Osteocyte (in vitro differentiated cells): ENCODE measurements at regions not wholly inside any gene's neighbourhood (a gene's known extent, or its start where the extent isn't known, plus 50 kb on each side); places are given as distances from the start of the nearest gene placed in this dataset.

Experiments
- DNase-seq: peaks from one replicate; pipeline ENCODE4 v3.0.0; 2021; ENCODE audit warnings: mixed read lengths; ENCODE audit not compliant: unreplicated experiment; ENCODE audit errors: extremely low spot score
- H3K27ac Mint-ChIP-seq: one replicate; pipeline ENCODE4 v1.8.0; 2021; ENCODE audit warnings: mild to moderate bottlenecking, mixed read lengths; ENCODE audit not compliant: unreplicated experiment
- H3K27me3 Mint-ChIP-seq: one replicate; pipeline ENCODE4 v1.8.0; 2021; ENCODE audit warnings: mixed read lengths; ENCODE audit not compliant: unreplicated experiment
- H3K36me3 Mint-ChIP-seq: one replicate; pipeline ENCODE4 v1.8.0; 2021; ENCODE audit warnings: mixed read lengths; ENCODE audit not compliant: unreplicated experiment
- H3K4me1 Mint-ChIP-seq: one replicate; pipeline ENCODE4 v1.8.0; 2021; ENCODE audit warnings: mixed read lengths; ENCODE audit not compliant: unreplicated experiment
- H3K4me3 Mint-ChIP-seq: one replicate; pipeline ENCODE4 v1.8.0; 2021; ENCODE audit warnings: mild to moderate bottlenecking, moderate library complexity, mixed read lengths; ENCODE audit not compliant: unreplicated experiment
- H3K9me3 Mint-ChIP-seq: one replicate; pipeline ENCODE4 v1.8.0; 2021; ENCODE audit warnings: mixed read lengths; ENCODE audit not compliant: unreplicated experiment
- CTCF ChIP-seq: fragments of 200-600 bp; sonication (generic); IDR thresholded peaks from 2 replicates; pipeline ENCODE4 v1.5.0; 2021; ENCODE audit warnings: antibody characterized with exemption, mild to moderate bottlenecking, moderate library complexity

- no peak for TF ChIP-seq CTCF
- Mint-ChIP-seq H3K4me1 (no peaks in the 10 kb centered on the region), H3K36me3 (no peaks in the 10 kb centered on the region), H3K27ac (no peak overlapping the region), H3K27me3 (no peaks in the 10 kb centered on the region), H3K4me3 (no peak overlapping the region), H3K9me3 (peaks cover 5% of the 10 kb centered on the region)
- no peak for DNase-seq
Observed at GRCh38 chr15:61474796-61475195, 245.7 kb upstream of the RORA start.

GRCh38 chr15:61467823-61468222, 238.7 kb upstream of the RORA start:
- no peak for TF ChIP-seq CTCF

GRCh38 chr15:61459785-61460707, 230.9 kb upstream of the RORA start:
- Mint-ChIP-seq H3K27me3 (peaks cover 1% of the 10 kb centered on the region), H3K4me3 (no peak overlapping the region), H3K36me3 (no peaks in the 10 kb centered on the region), H3K9me3 (no peaks in the 10 kb centered on the region), H3K4me1 (no peaks in the 10 kb centered on the region), H3K27ac (no peak overlapping the region)
- DNase-seq = no peak
- TF ChIP-seq CTCF = no peak

More at GRCh38 chr15:61467823-61468222, 238.7 kb upstream of the RORA start:
- H3K27ac Mint-ChIP-seq = no peak overlapping the region
- peaks cover 7% of the 10 kb centered on the region for H3K27me3 Mint-ChIP-seq
- H3K4me3 Mint-ChIP-seq = no peak overlapping the region
- no peaks in the 10 kb centered on the region for H3K4me1 Mint-ChIP-seq
- no peaks in the 10 kb centered on the region for H3K9me3 Mint-ChIP-seq
- DNase-seq = no peak
- no peaks in the 10 kb centered on the region for H3K36me3 Mint-ChIP-seq

- DNase-seq = no peak
- Mint-ChIP-seq H3K27me3 (peaks cover 2% of the 10 kb centered on the region), H3K9me3 (no peaks in the 10 kb centered on the region), H3K36me3 (no peaks in the 10 kb centered on the region), H3K27ac (no peak overlapping the region), H3K4me1 (no peaks in the 10 kb centered on the region), H3K4me3 (no peak overlapping the region)
- TF ChIP-seq CTCF = no peak
Observed at GRCh38 chr15:61457050-61457733, 228.1 kb upstream of the RORA start.

- H3K27ac Mint-ChIP-seq = no peak overlapping the region
- H3K27me3 Mint-ChIP-seq = peaks cover 5% of the 10 kb centered on the region
- H3K4me1 Mint-ChIP-seq = no peaks in the 10 kb centered on the region
- H3K9me3 Mint-ChIP-seq = no peaks in the 10 kb centered on the region
- no peak for TF ChIP-seq CTCF
- DNase-seq = no peak
- no peaks in the 10 kb centered on the region for H3K36me3 Mint-ChIP-seq
- no peak overlapping the region for H3K4me3 Mint-ChIP-seq
Observed at GRCh38 chr15:61449186-61449702, 220.1 kb upstream of the RORA start.
